ENCODE measurements at regions not wholly inside any gene's neighbourhood (a gene's known extent, or its start where the extent isn't known, plus 50 kb on each side); places are given as distances from the start of the nearest gene placed in this dataset.

DNA sequence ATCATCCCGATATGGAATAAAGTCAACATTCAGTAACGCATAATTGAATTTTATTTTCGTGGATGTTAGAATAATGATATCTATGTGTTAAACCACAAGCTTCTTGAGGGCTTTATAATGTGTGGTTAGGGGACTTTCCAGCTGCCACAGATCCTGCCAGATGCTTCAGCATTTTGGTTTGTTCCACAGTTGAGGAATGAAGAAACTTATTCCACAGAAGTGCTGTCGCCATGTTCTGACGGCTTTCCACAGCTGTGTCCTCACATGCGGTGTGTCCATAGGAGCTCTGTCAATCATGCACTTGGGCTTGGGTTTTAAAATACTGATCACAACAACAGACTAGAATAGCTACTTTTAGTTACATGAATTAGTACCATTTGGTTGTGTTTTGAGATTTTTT, 411.9 kb downstream of the TRIML1 start:
- DNase-seq (ENCODE audit: low read depth): no peak

DNA sequence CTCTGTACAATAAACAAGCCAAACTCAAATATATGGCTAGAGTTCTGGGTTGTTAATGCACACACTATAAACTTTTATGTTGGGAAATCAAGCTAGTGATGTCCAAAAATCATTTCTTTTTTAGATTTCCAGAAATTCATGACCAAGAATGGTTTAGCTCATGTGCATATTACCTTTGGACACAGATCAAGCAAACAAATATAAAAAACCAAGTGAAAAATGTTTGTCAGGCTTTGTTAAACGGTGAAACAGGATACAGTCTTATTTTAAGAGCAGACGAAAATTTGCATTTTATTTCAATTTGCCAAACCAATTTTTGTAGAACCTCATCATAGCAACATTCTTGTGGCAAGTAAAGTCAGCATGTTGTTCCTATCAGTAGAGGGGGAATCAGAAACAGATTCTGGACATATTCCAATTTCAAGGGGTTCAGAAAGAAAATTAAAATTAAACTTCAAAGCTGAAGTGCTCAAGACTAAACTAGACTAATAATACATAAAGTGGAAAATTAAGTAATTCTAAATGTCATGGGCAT, 413.6 kb downstream of the TRIML1 start:
- no peak for DNase-seq (ENCODE audit: low read depth)

DNA sequence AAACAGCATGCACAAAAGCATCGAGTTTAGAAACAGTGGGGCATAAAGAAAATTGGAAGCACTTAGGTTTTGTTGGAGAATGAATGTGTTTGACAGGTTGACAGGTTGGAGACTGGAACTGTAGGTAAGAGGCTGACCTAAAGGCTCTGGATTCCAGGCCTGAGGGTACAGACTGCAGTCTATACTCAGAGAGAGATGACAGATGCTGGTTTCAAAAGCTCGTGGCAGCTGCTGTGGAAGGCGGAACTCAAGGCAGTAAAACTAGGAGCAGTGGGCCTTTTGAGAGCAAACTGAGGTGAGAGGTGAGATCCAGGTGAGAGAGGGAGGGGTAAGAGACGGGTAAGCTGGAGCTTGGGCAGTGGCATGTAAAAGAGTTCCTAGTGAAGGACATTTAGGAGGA, 415.2 kb downstream of the TRIML1 start:
- no peak for DNase-seq (ENCODE audit: low read depth)

DNA sequence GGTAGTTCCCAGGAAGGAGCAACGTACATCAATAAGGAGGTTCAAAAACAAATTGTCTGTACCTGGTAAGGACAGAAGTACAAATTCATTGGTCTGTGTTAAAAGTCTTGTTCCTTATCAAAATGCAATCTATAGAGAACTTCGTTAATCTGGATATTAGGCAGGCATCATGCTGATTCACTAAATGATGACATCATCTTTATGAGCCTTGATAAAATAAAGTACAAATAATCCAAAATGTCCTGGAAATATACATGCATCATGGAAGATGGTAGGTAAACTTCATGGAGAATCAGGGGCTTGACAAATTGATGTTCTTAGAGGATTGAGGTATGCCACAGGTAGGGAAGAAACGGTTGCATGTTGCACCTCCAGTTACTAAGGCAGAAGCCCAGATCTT, 433.9 kb downstream of the TRIML1 start:
- no peak for DNase-seq (ENCODE audit: low read depth)

DNA sequence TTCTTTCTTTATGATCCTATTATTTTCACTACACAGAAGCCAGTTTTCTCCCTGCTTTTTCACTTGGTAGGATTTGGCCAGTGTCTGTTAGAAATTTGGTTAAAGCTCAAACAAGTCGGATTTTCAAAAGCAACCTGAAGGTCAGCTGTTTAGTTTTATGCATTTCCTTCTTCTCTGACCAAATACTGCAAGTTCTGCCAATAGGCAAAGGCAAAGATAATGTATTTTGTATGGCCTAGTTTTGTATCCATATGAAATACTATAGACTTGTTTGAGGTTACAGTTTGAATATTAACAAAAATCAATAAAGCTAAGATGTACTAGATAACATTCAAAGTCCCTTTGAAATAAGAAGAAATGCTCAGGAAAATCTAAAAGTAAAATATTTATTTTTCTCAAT, 439.4 kb downstream of the TRIML1 start:
- DNase-seq (ENCODE audit: low read depth): no peak

DNA sequence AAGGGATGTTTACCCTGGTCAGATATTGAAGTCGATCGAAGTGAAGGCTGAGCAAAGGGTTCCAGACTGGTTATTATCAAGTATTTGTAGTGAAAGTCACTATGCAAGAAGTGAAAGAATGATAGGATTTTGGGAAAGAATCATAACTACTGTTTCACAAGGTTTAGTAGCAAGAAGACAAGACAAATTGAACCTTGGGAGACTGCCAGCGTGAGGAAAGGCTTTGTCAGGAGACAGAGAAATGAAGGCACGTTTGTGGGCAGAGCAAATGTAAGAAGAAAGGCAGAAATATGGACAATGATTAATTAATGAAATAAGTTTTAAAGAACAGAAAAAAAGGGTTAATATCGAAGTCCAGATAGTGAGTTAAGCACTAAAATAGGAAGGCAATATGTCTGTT, 456.8 kb downstream of the TRIML1 start:
- no peak for DNase-seq (ENCODE audit: low read depth)

DNA sequence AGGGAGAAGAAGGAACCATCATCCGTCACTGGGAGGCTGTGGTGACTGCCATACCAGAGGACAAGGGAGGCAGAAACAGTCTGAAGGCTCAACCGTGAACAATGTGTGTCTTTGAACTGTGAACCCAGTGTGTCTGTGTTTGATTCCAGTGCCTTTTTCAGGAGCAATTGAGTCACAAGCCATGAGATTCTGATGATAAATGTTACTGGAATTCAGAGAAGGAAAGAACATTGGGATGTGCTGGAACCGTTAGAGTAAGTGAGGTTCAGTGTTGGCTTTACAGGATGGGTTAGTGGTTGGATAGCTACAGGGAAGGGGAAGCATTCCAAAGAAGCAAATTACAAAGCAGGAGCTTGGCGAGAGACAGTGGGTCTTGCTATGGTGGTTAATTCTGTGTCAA, 464.4 kb downstream of the TRIML1 start:
- no peak for DNase-seq (ENCODE audit: low read depth)

DNA sequence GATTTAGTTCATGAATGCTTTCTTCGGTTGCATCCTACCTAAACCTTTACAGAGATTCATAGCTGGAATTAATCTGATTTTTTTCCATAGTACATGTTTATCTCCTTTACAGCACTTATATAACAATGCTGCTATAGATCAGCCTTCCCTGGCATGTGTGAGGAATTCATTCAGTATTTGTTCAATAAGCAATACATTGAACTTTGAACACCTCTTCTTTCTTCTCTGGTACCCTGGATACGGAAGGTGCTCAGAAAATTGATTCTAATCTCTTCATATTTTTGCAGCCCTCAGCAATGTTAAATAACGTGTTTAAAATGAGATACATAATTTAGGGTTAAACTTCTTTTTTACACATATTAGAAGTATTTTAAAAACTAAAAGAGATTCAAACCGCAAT, 467.4 kb downstream of the TRIML1 start:
- DNase-seq (ENCODE audit: low read depth): no peak

DNA sequence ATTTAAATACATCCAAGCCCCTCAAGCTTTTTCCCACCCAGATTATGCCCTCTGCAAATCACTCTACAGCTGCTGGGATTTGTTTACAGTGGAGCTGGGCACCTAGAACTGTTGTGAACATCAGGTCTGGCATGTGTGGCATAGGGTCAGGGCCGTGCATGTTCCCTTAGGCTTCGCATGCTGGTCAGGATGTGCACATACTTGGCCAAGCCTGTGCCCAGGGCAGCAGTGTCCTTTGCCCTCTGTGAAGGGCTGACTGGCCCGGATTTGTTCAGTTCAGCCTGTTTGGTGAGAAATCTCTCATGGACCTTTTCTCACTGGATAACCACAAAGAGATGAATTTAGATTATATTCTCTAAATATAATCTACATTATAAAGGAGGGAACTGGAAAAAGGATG, 471.9 kb downstream of the TRIML1 start:
- DNase-seq (ENCODE audit: low read depth): no peak

DNA sequence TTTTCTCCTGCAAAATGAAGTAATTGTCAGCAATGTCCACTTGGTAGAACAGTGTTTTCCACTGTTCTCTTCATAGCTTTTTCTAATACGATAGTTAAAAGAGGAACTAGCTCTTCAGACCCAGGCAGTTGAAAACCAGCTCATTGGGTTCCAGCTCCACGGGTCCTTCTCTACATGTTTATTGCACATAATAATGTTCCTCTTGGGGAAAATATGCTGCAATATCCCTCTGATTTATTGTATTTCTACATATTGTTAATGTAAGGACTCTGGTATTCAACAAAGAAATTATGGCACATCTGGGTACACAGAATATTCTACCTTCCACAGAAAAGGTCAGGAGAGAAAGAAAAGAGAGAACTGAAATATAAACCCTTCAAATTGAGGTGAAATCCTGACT, 473.4 kb downstream of the TRIML1 start:
- DNase-seq (ENCODE audit: low read depth): no peak

DNA sequence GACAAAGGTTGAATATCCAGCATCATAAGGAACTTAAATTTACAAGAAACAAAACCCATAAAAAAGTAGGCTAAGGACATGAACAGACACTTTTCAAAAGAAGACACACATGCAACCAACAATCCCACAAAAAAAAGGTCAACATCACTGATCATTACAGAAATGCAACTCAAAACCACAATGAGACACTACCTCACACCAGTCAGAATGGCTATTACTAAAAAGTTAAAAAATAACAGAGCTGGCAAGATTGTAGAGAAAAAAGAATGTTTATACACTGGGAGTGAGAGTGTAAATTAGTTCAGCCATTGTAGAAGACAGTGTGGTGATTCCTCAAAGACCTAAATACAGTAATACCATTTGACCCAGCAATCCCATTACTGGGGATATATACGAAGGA, 474.7 kb downstream of the TRIML1 start:
- no peak for DNase-seq (ENCODE audit: low read depth)

DNA sequence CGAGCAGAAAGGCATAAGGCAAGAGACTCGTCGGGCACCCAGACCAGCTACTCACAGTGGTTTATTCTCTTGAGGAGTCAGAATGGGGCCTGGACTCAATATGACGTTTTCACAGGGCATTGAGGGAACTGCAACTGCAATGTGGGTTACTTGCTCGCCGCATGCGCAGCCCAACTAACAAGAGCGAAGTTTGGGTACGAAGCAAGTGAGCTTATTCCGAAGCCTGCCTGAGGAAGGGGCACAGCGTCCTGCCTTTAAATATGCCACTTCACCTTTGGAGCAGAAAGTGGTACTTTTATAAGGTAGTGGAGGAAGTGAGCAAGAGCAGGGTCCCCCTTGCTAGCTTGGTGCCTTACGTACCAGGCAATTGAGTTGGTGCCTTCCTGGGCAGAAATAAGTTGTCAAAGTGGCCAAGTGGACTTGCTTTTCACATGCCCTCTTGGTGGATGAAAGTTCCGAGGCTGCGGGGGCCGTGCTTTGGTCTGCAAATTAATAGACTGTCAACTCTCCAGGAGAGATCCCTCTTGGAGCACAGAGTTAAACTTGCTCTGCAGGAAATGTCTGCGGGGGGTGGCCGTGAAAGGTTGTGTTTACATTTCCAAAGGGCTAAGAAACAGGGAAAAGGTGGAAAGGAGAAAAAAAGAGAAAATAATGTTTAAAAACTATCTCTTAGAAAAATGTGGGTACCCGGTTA, 480.4 kb downstream of the TRIML1 start:
- no peak for DNase-seq (ENCODE audit: low read depth)

DNA sequence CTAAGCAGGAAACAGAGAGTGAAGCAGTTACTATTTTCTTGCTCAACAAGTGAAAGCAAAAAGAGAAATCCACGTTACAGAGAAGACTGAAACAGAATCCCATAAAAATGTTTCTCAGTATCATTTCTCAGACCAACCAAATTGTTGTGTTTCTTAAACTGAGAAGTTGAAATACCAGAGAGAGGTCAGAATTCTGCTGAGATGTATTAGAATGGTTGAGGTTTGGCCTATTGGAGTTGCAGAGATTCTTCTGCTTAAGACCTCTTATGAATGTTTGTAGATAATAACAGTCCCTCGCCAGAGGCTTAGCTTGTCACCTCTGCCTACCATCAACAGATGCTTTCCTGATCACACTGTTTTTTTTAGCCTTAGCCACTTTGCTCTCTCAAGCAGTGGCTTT, 481.4 kb downstream of the TRIML1 start:
- no peak for DNase-seq (ENCODE audit: low read depth)

DNA sequence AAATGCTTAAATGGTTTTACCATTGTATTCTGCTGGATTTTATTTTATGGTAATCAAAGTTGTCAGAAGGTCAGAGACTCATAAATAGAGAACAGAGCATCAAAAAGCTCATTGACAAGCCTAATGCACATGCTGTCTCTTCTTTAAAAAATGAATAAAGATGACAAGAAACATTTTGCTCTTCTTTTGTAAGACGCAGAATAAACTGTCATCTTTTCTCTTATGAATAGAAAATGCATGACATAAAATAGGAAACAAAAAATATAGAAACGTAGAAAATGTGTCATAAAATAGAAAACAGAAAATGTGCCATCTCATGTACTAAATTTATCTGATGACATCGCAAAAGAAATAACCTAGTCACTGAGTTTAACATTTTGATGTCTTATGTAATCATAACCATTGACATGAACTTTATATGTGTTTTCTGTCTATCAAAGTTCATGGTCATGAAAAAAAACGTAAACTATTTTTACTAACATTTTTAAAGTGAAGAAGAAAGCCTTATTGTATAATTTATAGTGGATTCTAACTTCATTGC, 484.1 kb downstream of the TRIML1 start:
- no peak for DNase-seq (ENCODE audit: low read depth)

DNA sequence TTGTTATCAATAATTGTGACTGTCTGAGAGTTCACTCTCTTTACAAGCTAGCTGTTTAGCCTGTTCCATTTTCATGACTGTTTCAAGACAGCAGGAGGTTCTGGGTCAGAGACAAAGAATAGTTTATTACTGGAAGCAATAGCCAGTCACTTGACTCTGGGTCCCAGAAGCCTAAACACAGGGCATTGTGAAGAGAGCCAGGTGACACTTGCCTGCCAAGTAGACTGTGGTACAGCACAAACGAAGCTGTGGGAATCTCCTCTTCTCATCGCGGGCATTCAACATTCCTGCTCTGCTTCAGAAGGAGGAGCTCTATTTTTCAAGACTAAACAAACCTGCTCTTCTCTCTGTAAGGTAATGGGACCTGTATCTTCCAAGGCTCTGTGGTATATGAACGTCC, 485.1 kb downstream of the TRIML1 start:
- no peak for DNase-seq (ENCODE audit: low read depth)

DNA sequence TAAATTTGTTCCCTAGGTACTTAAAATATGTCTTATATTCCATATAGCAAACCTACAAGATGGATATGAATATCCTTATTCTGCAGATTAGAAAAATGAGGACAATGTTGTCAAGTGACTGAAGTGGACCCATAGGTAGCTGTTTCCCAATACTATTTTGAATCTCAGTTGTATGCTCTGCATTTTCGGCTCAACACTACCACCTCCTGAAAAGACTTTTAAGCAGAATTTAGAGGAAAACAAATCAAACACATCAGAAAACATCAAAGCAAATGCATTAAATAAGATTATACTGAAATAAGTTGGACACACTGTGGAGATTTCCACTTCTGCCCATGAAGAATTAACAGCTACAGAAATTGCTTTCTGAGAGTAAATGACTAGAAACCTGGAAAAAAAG, 488.7 kb downstream of the TRIML1 start:
- no peak for DNase-seq (ENCODE audit: low read depth)

DNA sequence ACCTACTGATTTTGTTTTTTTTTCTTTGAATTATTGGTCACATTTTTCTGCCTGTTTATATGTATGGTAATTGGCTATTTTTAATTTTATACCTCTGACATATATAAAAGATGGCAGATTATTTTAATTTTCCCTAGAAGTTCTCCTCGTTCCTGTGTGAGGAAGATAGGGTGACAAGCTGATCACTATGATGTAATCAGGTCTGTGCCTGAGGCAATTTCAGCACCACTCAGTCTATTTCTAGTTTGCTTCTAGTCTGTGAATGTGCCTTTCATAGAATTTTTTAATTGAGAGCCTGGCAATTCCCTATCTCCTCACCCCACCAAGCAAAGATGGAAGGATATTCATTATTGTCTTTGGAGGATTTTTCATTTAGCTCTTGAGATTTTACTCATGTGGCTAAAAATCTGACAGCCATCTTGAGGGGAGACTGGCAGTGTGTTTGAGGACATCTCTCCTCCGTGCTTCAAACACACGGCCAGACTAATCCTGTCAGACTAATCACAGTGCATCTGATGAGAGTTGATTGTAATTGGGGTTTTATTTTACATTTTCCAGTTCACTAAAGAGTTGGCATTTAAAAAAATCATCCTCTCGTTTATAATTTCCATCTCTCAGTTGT, 500.3 kb downstream of the TRIML1 start:
- no peak for DNase-seq (ENCODE audit: low read depth)

DNA sequence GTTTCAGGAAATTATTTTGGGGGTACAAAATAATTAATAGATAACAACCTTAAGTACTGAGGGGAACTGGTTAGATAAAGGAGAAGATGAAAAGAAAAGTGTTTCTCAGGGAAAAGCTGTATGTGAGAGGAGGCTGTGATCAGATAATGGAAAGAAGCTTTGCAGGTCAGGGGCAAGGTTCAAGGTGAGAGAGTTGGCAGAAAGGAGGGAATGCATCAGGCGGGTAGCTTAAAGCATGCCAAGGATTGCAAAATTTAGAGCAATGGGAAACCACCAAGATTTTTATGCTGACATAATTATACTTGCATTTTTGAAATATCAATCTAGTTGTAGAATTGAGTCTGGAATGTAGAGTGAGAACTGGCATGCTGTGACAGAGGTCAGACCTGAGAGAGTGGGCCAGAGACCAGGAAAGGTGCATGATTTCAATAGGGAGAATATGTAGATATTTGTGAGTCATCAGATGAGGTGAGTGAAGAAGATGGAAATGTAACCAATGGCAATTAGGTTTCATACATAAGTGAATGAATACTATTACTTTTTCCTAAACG, 508.7 kb downstream of the TRIML1 start:
- no peak for DNase-seq (ENCODE audit: low read depth)

DNA sequence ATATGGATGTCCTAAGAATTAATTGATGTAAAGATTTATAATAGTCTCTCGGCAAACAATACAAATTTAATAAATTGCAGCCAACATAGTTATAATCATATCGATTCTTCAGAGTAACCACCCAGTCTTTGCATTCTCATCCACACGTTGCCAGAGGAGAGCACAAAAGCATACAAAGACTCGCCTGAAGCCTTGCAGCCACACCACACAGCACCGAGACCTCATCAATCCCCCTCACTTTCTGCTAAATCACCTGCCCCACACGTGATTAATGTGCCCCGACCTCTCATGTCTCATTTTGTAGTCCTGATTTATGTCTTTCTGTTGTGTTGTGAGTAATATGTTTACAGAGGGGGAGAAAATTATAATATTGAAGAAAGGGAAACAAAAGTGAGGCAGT, 510.4 kb downstream of the TRIML1 start:
- DNase-seq (ENCODE audit: low read depth): no peak

DNA sequence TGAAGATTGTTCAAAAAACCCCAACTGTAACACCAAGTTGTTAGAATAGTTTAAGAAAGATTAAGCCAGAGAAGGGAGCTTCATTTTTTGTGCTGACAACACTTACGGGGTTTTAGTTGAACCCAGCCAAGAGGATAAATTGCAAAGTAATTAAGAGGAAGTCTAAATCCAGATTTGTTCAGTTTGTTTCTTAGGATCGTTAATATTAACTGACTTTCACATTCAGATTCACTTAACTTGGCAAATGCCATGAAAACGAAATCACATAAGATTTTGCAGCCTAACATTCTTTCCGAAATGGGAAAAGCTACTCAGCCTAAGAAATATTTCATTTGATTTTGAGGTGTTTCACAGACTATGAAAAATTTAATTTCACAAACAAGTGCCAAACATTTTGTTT, 511.3 kb downstream of the TRIML1 start:
- DNase-seq (ENCODE audit: low read depth): no peak

DNA sequence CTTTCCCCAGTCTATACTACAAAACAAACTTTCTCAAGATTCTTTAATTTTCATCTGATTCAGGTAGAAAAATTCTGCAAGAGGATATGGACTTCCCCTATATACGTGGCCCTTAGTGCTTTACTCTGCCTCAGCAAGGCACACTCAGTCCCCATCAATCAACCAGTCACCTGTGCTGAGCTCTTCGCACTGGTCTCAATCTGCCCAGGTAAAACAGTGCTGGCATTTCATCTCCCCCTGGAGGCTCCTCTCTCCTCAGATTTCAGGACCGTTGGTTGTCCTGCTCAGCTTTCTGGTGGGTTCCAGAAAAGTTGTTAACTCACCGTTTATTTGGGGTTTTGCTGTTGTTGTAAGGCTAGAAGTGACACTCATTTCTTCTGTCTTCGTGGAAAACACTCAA, 518.1 kb downstream of the TRIML1 start:
- no peak for DNase-seq (ENCODE audit: low read depth)

DNA sequence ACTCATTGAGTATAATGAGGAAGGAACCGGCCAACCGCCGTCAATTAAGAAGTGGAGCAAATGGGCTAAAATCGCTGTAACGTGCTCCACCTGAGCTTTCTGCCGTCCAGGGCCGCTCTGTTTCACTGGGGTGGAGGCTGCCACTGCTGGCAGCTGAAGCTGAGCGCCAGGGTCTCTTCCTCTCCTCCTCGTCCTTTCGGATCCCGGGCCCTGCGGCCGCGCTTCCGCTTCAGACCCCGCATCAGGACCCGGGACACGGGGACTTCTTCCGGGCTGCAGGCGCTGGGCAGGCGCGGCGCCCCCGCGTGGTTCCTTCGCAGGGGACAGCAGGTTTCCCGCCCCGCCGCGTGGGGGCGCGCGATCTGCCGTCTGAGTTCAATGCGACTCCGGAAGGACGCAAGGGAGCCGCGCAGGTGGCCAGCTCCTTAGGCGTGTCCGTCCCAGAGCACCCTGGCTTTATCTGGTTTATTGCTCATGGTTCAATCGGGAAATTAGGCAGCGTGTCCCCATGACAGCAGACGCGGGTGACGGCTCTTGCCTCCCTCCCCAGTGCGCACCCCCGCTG, 519.8 kb downstream of the TRIML1 start:
- no peak for DNase-seq (ENCODE audit: low read depth)

DNA sequence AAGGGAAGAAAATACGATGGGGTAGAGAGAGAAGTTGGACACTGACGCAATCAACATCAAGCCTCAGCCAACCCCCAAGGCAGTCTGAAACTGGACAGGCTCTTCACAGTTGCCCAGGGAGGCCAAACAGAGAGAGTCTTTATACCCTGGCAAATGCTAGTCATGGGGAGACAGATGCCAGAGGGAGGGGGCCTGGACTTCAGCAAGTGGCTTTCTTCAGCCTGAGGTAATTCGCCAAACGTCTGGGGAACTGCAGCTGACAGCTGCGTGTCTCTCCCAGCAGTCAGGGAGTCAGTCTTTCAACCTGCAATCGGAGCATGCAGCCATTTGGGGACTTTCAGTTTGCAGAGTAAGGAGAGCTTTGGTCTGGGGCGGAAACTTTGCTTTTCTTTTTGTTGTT, 521.6 kb downstream of the TRIML1 start:
- DNase-seq (ENCODE audit: low read depth): no peak
